ENCODE measurements at regions not wholly inside any gene's neighbourhood (a gene's known extent, or its start where the extent isn't known, plus 50 kb on each side); places are given as distances from the start of the nearest gene placed in this dataset.
"Not testable (repeated sequence)": the region's sequence is repeated elsewhere in the genome, so short reads cannot be mapped to it uniquely, and the experiment has no call there.

DNA sequence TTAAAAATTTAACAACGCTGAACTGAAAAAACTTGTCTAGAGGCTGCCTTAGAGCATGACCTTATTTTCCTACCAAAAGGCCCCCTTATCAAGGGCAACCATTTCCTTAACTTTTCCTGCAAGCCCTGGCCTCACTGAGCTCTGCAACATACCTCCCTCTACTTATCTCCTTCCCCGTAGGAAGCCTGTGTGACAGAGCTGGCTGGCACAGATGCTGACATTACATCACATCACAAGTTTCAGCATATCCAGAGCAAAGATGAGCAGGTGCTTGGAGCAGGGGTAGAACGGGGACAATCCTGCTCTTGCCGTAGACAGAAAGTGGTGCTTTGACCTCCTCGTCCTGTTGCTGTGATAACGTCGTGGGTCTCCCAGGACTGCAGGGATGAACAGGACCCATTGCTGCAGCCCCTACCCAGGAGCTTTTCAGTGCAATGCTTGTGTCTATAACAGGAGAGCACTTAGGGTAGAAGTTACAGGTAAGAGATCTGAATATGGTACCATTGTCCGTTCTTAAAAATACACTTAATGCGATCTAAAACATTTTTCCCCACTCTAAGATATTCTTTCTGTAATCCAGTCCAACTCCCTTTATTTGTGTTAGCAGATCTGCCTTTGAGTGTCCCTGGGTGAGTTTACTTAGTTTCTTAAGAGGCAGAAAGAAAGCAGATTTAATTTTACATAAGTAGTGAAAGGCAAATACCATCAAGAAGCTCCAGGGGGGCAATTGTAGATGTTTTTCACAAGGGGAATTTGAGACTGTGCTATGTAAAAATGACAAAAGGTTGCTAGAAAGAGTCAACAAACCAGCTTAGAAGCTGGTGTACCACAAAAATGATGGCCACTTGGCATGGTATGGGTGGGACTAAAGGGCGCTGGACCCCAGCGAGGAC lies 101.9 kb upstream of the EFNA5 start:
- no peak for DNase-seq (ENCODE audit: low spot score)

DNA sequence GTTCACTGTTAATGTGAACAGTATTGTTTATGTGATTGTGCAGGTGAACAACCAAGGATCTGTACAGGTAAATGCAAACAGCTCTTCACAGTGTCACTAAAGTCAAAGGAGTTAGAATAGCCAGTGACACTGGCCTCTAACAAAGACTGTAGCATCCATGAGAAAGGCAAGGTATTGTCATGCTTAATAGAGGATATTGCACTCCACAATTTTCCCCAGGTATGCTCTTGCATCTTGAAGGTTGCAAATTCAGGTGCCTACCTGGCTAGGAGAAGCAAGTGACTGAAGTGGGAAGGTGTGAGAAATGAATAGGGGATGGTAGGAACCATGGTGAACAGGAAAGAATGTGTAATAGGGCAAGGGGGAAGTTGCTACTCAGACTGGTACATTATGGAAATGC lies 101.2 kb upstream of the EFNA5 start:
- no peak for DNase-seq (ENCODE audit: low spot score)

DNA sequence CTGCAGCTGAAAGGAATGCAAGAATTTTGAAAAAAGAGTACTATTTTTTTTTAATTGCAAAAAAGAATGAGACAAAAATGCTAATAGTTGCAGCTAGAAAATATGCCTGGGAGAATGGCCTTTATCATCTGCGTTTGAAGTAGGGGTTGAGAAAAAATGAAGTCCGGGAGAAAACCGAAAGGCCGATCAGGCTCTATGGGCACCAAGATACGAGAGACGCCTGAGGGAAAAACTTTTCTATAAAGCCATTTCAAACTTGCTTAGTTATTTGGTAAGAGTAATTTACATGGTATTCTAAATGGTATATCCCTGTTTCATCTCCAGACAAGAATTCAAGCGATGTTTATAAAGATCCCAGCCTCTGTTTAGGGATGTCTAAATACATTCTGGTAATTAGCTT lies 99.3 kb upstream of the EFNA5 start:
- no peak for DNase-seq (ENCODE audit: low spot score)

DNA sequence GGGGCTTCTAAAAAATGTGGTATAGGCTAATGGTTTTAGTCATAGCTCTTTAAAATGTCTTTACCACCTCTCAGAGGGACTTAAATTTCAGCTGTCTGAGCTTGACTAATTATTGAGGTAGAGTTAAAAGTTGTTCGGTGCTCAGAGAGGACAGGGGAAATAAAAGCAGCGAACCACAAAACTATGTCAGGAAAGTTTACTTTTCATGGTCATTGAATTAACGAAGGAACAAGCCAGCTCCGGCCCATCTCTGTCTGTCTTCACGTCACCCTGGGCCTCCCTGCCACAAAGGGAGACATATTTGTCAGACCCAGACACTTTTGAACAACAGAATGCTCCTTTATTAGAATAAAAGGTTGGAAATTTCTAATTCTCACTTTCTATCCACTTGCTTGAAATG lies 98.8 kb upstream of the EFNA5 start:
- no peak for DNase-seq (ENCODE audit: low spot score)

DNA sequence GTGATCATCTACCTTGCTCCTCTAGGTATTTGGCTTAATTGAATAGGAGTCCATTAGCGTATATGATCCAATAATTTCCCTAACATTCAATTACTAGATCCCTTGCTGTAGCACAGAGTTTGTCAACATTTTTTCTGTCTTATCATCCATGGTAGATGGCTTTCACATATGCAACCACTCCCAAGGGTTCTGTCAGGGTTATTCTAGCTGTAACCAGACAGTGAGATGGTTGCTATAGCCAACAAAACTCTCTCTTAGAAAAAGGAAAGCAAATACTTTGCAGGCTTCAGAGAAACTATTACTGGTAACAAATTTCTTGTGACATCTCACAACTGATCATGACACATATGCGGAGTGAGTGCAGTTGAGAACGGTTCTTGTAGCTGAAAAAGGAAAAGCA lies 96.2 kb upstream of the EFNA5 start:
- no peak for DNase-seq (ENCODE audit: low spot score)

DNA sequence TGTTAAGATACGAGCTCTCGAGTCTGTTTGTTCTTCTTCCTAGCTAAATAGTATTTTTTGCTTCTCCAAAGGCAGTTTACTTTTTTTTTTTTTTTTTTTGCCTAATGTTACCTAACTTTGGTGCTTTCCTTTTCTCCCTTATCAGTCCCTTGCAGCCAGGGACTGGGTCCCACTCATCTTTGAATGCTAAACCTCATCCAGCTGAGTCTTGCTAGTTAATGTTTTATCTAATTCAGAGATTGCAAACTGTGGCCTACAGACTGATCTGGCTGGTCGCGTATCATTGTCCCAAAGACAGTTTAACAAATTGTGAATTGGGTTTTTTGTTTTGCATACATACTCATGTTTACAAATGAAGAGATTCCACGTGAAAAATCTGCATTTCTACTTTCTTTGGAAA lies 95.7 kb upstream of the EFNA5 start:
- DNase-seq (ENCODE audit: low spot score) = no peak

DNA sequence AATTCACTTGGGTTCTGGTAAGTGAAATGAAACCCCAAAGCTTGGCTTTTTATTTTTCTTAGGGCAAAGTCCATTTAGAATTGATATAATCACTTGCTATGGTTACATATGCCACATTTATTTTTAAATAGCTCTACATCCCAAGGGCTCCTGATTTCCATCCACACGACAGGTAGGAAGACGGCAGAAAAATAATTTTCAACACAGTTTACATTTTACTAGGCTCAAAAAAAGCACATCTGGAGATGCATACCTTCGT lies 95.0 kb upstream of the EFNA5 start:
- DNase-seq (ENCODE audit: low spot score) = no peak

DNA sequence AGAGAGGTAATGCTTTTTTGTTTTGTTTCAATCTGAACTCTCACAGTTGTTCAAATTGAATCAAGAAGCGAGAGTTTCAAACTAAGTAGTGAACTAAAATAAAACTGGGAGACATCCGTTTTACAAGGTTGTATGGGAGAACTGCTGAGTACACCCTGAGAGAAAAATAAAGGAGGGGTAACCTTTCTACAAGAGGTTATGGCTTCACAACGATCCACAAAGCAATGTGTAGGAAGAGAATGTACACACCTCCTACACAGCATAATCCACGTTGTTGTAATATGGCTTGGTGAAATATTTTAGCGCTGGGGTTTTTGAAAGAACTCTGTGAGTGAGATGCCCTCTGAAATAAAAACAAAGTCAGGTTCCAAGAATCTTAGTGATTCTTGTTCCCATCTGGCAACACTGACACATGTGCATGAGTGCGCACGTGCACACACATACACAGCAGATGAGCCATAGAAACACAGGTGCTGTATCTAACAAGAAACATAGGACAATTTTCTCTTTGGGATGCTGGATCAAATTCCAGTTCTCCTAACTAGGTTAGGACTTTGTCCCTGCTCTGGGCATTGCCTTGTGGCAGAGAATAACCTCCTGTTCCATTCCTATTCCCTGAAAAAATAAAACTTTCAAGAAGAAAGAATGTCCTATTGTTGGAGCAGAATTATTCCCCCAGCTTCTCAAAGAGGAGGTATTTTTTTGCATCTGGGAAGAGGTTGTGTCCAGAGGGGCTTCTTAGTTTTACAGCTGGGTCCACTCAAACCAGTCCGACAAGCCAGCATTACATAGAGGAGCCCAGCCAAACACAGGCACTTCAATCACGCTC lies 94.5 kb upstream of the EFNA5 start:
- no peak for DNase-seq (ENCODE audit: low spot score)

DNA sequence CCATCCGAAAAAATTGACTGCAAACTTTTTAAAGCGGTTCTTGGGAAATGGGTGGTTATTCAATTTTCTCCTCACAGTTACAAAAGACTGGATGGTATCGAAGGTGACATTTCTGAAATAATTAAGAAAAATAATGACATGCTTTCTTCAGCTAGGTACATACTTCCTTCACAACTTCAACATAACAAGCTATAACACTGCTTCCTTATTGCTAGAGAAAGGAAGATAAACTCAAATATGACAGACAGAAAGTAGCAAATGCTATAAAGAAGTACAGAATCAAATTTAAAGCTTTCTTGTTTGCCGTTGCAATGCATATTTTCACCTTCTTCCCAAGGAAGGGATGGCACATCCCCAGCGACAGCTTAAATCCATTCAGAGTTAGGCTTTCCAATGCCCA lies 93.5 kb upstream of the EFNA5 start:
- no peak for DNase-seq (ENCODE audit: low spot score)

DNA sequence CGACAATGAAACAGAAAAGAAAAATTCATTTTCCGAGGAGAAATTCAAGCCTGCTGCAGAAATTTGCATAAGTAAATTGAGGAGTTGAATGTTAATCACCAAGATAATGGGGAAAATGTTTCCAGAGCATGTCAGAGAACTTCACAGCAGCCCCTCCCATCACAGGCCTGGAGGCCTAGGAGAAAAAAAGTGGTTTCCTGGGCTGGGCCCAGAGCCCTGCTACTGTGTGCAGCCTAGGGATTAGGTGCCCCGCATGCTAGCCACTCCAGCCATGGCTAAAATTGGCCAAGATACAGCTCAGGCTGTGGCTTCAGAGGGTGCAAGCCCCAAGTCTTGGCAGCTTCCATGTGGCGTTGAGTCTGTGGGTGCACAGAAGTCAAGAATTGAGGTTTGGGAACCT lies 82.7 kb upstream of the EFNA5 start:
- DNase-seq (ENCODE audit: low spot score) = no peak

DNA sequence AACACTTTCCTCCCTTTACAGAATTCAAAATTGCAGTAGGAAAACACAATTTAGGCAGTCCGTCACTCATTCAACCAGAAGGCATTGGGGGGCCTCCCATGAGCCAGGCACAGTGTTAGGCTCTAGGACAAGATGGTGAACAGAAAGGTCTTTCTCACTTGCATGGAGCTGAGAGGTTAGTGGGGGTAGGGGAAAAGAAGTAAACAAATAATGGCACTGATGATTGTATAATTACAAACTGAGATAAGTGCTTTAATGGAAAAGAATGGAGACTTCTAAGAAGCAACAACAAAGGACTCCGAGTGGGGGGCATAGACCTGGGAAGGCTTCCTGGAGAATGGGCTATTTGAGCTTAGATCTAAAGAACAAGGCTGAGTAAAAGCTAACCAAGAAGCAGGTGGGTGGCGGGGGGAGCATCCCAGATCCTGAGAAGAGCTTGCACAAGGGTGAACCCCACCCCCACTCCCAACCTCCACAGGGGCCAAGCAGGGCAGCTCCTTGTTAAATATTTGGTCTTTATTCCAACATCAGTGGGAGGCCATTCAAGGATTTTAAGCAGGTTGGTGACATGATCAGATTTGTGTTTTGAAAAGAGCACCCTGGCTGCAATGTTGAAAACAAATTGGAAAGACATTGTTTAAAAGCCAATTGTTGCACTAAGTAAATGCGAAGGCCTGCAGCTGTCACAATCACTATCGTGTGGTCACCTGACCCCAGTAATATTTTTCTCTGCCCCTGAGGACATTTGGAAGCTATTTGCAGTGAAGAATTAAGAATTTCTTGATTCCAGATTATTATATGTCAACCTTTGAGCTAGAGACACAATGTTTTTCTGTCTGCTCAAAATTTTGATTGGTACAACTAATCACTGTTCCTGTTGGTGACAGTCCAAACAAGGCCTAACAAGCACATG lies 73.9 kb upstream of the EFNA5 start:
- no peak for DNase-seq (ENCODE audit: low spot score)

DNA sequence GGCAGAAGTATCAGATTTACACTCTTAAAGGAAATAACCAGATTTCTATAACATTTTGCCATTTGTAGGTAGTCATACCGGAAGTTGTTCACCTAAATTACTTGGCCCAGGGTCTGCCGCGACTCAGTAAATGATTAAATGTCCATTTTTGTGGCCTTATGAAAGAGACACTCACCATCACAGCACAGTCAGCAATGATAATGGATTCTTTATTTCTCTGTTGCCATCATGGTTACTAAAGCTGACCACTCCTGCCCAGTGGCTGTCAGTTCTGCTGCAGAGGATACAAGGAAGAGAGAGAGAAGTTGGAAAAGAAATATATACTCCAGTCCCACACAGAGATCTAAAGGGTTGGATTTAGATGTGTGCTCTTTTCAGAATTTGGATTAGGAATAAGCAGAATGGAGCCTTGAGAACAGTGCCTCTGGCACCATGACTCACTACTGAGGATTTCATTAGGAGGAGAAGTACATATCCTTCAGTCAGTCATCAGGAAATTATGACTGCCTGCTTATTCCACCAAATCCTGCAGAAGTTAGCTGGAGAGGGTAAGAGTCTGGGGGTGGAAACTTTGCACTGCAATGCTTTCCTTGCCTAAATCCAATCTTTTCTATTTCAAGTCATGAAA lies 72.8 kb upstream of the EFNA5 start:
- DNase-seq (ENCODE audit: low spot score) = no peak

DNA sequence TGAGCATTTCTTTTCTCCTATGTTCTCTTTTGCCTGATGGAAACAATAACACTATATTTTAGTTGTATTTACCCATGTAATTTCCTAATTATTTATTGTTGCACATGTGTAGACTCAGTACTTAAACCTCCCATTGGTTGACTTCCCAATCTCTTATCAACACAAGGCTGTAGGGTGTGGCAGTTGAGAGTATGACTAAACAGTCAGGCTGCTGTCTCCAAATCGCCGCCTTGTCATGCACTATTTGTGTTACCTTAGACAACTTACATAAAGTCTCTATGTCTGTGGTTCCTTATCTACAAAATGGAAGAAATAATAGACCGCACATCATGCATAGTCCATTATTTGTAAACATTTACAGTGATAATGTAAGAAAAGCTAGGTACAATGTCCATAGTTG lies 68.9 kb upstream of the EFNA5 start:
- DNase-seq (ENCODE audit: low spot score) = peak; percentile 55

DNA sequence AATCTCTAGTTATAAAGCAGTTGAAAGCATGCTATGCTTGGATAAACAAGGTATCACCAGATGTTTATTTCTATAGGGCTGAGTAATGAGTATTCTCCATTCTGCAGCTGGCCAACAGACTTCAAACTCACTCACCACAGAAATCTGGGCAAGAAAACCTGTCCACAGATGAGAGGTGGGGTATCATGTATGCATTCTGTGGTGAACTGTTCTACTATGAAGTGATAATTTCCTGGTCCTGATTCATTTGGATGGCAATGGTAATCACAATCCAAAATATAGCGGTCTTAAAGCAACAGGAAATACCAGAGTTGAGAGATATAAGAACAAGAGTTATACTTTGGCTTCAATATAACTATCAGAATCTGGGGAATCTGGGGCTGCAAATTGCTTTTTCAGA lies 65.9 kb upstream of the EFNA5 start:
- peak; percentile 45 for DNase-seq (ENCODE audit: low spot score)

DNA sequence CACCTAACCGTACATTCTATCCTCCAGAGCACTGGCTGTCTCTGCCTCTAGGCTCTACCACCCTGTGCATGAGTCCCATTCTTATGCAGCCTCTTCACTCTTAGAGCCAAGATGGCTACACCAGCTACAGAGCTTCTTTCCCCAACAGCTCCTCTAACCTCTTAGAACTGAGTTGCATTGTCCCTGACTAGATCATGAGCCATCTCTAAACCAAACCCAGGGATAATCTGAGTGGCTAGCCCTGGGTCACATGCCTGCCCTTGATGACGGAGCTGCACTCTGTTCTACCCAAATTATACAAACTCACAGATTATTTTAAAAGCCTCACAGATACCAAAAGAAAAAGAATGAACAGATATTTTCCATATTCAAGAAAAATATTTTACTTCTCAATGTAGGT lies 65.4 kb upstream of the EFNA5 start:
- DNase-seq (ENCODE audit: low spot score) = not testable (repeated sequence)

DNA sequence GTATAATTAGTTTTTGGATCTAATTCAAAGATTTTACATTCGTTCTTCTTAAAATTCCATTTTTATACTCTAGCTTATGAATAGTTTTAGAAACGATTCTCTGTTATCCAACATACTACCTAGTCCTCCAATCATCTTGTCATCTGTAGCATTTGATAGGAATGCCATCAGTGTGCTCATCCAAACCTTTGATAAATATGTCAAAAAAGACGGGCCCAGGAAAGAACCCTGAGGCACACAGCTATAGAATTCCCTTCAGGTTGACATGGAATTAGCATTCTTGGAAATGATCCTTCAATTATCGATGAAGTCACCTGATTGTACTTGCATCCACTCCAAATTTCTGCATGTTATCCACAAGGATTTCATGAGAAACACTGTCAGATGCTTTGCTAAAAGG lies 64.8 kb upstream of the EFNA5 start:
- DNase-seq (ENCODE audit: low spot score) = no peak

DNA sequence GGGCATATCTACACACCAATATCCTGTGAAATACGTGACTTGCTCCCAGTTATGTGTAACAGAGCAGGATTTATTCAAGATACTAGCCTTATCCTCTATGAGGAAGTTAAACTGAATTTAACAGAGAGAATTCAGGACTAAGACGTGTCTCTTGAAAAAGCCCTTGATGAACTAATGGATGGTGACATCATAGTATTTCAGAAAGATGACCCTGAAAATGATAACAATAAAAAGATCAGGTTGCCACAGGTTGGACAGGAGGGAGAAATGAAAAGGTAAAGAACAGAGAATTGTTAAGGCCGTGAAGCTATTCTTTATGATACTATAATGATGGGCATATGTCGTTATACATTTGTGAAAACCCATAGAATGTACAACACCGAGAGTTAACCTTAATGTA lies 56.2 kb upstream of the EFNA5 start:
- DNase-seq (ENCODE audit: low spot score) = no peak

DNA sequence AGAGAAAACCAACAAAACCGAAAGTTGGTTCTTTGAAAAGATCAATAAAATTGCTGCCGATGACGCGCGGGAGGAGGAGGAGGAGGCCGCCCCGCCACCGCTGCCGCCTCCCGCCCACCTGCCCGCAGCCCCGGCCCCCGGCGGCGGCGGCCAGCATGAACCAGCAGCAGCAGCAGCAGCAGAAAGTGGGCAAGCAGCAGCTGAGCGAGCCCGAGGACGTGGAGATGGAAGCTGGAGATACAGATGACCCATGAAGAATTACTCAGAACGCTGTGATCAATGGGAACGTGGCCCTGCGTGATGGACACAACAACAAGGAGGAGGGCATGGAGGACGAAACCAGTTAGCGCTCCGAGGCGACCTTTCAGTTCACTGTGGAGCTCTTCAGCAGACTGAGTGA lies 53.9 kb upstream of the EFNA5 start:
- no peak for DNase-seq (ENCODE audit: low spot score)

DNA sequence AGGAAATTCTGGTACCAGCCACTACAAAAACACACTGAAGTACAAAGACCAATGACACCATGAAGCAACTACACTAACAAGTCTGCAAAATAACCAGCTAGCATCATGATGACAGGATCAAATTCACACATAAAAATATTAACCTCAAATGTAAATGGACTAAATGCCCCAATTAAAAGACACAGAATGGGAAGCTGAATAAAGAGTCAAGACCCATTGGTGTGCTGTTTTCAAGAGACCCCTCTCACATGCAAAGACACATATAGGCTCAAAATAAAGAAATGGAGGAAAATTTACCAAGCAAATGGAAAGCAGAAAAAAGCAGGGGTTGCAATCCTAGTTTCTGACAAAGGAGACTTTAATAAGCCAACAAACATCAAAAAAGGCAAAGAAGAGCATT lies 50.5 kb upstream of the EFNA5 start:
- not testable (repeated sequence) for DNase-seq (ENCODE audit: low spot score)

Data from H4 (cell line).